GM12892 (cell line): ENCODE measurements at regions not wholly inside any gene's neighbourhood (a gene's known extent, or its start where the extent isn't known, plus 50 kb on each side); places are given as distances from the start of the nearest gene placed in this dataset.
"Not testable (repeated sequence)": the region's sequence is repeated elsewhere in the genome, so short reads cannot be mapped to it uniquely, and the experiment has no call there.

Experiments
- DNase-seq: peaks from one replicate; pipeline ENCODE4 v3.0.0; 2011; ENCODE audit not compliant: insufficient read length
- FAIRE-seq: peaks from 2 replicates; lab custom pipeline; 2011; peaks lifted over from hg19 to GRCh38; lab: Jason Lieb, UNC

- FAIRE-seq, result not testable (repeated sequence)
These were observed 209.6 kb upstream of the PLGLB2 start for GRCh38 chr2:87538268-87538667.

GRCh38 chr2:87539151-87539943 is 208.5 kb upstream of the PLGLB2 start:
- FAIRE-seq, DNase-seq: not testable (repeated sequence)

More at GRCh38 chr2:87538268-87538667, 209.6 kb upstream of the PLGLB2 start:
- not testable (repeated sequence) for DNase-seq

GRCh38 chr2:87540242-87540641 is 207.6 kb upstream of the PLGLB2 start:
- DNase-seq, FAIRE-seq: not testable (repeated sequence)

- not testable (repeated sequence) for FAIRE-seq
These were observed 205.2 kb upstream of the PLGLB2 start for GRCh38 chr2:87542599-87543174.

GRCh38 chr2:87543797-87544196 is 204.1 kb upstream of the PLGLB2 start:
- DNase-seq, FAIRE-seq: not testable (repeated sequence)

More at GRCh38 chr2:87542599-87543174, 205.2 kb upstream of the PLGLB2 start:
- not testable (repeated sequence) for DNase-seq

GRCh38 chr2:87547106-87547505 is 200.8 kb upstream of the PLGLB2 start:
- not testable (repeated sequence) for FAIRE-seq, DNase-seq

DNA sequence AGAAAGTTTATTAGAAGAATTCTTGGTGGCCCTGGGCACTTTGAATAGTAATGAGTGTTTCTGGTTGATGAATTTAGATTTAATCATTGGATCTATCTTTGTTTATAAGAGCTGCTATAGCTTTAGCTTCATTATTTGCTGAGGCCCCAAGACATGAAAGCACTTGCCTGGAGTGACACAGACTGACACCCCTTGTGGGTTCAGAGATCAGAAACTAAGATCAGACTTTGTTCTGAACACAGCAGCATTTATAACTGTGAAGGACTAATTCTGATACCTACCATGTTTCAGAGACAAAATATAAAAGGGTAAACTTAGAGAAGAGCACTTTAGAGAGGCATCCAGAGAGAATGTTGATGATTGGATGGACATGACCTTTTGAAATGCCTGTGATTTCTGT is 199.9 kb upstream of the PLGLB2 start:
- not testable (repeated sequence) for FAIRE-seq, DNase-seq

DNA sequence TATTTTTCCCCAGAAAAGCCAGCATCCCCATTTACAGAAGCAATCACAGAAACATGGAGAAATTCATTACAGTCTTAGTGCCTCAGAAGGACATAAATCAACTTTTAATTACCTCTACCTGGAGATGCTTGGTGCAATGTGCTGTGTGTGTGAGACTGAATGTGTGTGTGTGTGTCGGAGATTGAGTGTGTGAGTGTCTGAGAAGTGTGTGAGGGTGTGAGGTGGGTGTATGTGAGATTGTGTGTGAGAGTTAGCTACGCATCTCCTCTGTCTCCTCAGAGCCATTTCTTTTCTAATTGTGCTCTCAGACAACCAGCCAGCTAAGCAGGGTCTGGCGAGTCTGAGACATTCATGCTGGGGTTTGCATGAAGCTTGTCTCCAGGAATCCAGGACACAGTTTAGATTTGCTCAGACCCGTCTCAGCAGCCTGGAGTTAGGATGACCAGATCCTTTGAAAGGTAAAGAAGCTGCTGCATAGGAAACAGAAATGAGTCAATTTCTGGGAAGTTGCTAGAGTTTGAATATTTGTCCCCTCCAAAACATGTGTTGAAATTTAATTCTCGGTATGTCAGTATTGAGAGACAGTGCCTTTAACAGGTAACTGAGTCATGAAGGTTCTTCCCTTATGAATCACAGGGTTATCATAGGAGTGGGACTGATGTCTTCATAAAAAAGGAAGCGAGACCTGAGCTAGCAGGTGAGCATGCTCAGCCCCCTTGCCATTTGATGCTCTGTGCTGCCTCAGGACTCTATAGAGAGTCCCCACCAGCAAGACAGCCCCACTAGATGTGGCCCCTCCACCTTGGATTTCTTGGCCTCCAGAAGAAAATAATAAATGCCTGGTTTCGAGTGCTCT is 199.0 kb upstream of the PLGLB2 start:
- FAIRE-seq, DNase-seq: not testable (repeated sequence)

DNA sequence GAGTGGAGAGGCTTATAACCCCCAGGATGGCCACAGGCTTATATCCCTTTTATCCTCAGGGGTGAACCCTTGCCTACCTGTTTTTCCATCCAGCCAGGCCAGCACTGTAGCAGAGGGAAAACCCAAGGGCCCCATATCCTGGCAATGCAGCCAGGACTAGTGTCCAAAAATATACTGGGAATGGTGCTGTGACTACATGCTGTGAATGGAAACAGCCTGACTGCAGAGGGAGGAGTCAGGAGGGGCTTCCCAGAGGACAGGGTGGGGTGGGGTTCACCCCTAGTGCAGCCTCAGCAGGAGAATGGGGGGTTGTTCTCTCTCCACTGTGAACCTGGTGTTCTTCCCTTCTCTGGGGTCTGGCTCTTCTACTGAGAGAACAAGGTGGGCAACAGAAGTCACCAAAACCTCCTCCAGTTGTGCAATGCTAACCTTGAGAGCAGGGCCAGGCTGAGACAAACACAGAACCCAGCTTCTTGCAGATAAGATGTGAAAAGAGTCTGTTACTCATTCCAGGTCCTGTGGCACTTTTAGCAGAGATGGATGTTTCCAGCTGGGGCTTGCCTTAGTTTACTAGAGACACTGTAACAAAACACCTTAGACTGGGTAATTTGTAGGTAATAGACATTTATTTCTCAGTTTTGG is 198.2 kb upstream of the PLGLB2 start:
- DNase-seq, FAIRE-seq: not testable (repeated sequence)

DNA sequence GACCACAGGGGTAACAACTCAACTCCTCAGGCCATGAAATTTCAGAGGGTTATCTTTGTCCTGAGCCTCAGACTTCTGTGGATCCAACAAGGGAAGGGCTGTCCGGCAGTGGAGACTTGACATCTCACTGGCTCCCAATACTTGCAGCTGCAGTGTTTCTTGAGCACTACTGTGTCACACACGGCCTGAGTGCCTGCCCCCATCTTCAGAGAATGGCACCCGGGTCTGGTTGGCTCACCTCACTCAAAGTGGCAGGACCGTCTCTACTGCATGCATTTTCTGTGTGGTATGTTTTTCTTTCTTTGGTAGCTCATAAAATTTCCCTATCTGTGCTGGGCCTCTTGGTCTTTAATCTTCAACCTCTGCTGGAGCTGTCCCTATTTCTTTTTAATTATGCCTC is 193.2 kb upstream of the PLGLB2 start:
- DNase-seq, FAIRE-seq: not testable (repeated sequence)

DNA sequence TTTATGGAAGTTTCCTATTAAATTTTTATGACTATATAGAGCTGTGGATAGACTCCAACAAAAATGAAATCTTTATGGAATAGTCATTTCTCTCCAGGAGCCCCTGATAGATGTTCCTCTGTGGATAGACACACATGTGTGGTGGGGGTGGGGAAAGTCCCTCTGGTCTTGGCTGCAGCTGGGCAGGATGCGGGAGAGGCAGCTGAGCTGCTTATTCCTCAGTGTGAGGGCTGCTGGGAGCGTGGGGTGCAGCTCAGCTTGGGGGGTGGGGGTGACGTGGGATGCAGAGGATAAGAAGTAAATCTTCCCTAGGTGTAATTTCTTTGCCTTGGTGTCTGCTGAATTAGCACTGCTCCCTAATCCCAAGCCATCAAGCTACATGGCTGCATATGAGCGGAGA is 192.8 kb upstream of the PLGLB2 start:
- not testable (repeated sequence) for DNase-seq, FAIRE-seq

DNA sequence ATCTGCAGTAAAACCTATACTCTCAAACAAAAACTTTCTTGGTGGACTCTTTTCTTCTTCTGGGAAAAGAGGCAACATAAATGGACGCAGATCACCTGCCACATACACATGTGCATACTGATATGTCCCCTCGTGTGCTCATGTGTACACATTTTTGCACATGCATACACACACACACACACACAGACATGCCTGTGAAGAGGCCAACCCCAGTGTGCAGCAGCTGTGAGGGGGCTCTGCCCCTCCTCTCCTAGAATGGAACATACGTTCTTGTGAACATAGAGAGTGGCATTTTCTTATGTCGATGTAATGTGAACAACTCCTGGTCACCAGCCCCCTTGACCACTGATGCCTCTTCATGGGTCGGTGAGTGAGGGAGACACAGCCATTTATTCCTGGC is 188.9 kb upstream of the PLGLB2 start:
- not testable (repeated sequence) for FAIRE-seq, DNase-seq

GRCh38 chr2:87559735-87560134 is 188.2 kb upstream of the PLGLB2 start:
- not testable (repeated sequence) for DNase-seq, FAIRE-seq

GRCh38 chr2:87565116-87565515 is 182.8 kb upstream of the PLGLB2 start:
- not testable (repeated sequence) for DNase-seq, FAIRE-seq

- not testable (repeated sequence) for DNase-seq, FAIRE-seq
These were observed 181.4 kb upstream of the PLGLB2 start for GRCh38 chr2:87566531-87566930.

DNA sequence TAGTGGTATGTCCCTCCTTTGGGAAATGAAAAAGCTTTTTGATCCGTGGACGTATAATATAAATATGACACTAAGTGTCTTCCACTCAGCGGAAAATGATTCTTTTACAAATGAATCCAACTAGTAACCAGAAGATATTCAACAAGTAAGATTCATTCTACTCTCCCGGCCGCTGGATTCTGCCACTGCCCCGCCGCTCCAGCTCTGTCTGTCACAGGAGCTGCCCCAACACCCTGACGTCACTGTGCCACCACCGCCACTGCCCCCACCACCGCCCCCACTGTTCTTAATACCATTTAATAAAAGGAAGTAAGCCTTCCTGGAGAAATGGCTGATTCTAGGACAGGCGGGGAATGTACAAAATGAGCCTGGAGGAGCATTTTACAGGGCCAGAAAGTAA is 180.8 kb upstream of the PLGLB2 start:
- not testable (repeated sequence) for FAIRE-seq, DNase-seq

- FAIRE-seq, DNase-seq: not testable (repeated sequence)
These were observed 180.0 kb upstream of the PLGLB2 start for GRCh38 chr2:87567912-87568311.

DNA sequence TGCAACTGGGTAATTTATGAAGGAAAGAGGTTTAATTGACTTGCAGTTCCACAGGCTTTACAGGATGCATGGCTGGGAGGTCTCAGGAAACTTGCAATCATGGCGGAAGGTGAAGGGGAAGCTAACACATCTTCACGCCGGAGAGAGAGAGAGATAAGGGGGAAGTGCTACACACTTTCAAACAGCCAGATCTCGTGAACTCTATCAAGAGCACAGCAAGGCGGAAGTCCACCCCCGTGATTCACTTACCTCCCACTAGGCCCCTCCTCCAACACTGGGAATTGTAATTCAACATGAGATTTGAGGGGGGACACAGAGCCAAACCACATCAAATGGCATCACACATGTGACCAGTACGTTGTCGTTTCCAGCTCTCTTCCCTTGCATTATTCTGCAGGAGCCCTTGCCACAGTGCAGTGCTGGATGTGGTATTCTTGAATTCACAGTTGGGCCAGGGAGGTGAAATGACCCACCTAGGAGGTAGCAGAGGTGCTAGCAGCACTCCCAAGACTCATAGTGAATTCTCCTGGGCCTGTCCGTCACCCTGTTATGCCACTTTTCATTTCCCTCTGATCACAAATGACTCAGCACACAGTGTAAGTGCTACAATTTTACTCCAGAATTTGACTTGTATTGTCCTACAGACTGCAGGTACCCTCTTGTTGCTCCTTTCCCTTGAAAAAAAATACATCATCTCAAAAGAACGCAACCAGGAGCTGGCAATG is 179.2 kb upstream of the PLGLB2 start:
- DNase-seq, FAIRE-seq: not testable (repeated sequence)
